AG09309 (cell line): ENCODE measurements at regions not wholly inside any gene's neighbourhood (a gene's known extent, or its start where the extent isn't known, plus 50 kb on each side); places are given as distances from the start of the nearest gene placed in this dataset.

Experiments
- DNase-seq: peaks from one replicate; pipeline ENCODE4 v3.0.0-alpha.2; 2010; ENCODE audit warnings: low read depth
- H3K4me3 ChIP-seq: 2 replicates; pipeline ENCODE4 v1.5.1; 2011; ENCODE audit warnings: mild to moderate bottlenecking, low read depth, low read length, moderate library complexity; ENCODE audit not compliant: control insufficient read depth
- CTCF ChIP-seq: IDR thresholded peaks from 2 replicates; pipeline ENCODE4 v1.5.1; 2011; ENCODE audit warnings: mild to moderate bottlenecking, low read depth, low read length, inconsistent platforms; ENCODE audit not compliant: insufficient read depth, control insufficient read depth; ENCODE audit errors: missing control alignments

GRCh38 chr1:217364220-217364619 lies 266.7 kb downstream of the GPATCH2 start:
- no peak overlapping the region for H3K4me3 ChIP-seq
- no peak for DNase-seq
- TF ChIP-seq CTCF = no peak

GRCh38 chr1:217363319-217363718 lies 267.6 kb downstream of the GPATCH2 start:
- DNase-seq = no peak
- no peak for TF ChIP-seq CTCF

GRCh38 chr1:217360510-217360909 lies 270.4 kb downstream of the GPATCH2 start:
- DNase-seq = no peak
- TF ChIP-seq CTCF = no peak
- no peak overlapping the region for H3K4me3 ChIP-seq

More at GRCh38 chr1:217363319-217363718, 267.6 kb downstream of the GPATCH2 start:
- H3K4me3 ChIP-seq = no peak overlapping the region

- no peak for TF ChIP-seq CTCF
- H3K4me3 ChIP-seq = no peak overlapping the region
- no peak for DNase-seq
Observed at GRCh38 chr1:217354895-217355294, 276.0 kb downstream of the GPATCH2 start.

- no peak overlapping the region for H3K4me3 ChIP-seq
- no peak for TF ChIP-seq CTCF
- no peak for DNase-seq
Observed at GRCh38 chr1:217348960-217349664, 281.8 kb downstream of the GPATCH2 start.

GRCh38 chr1:217344712-217345111 lies 286.2 kb downstream of the GPATCH2 start:
- TF ChIP-seq CTCF = no peak
- DNase-seq = no peak

More at GRCh38 chr1:217344712-217345111, 286.2 kb downstream of the GPATCH2 start:
- H3K4me3 ChIP-seq = no peak overlapping the region
